ENCODE measurements at regions not wholly inside any gene's neighbourhood (a gene's known extent, or its start where the extent isn't known, plus 50 kb on each side); places are given as distances from the start of the nearest gene placed in this dataset.

DNA sequence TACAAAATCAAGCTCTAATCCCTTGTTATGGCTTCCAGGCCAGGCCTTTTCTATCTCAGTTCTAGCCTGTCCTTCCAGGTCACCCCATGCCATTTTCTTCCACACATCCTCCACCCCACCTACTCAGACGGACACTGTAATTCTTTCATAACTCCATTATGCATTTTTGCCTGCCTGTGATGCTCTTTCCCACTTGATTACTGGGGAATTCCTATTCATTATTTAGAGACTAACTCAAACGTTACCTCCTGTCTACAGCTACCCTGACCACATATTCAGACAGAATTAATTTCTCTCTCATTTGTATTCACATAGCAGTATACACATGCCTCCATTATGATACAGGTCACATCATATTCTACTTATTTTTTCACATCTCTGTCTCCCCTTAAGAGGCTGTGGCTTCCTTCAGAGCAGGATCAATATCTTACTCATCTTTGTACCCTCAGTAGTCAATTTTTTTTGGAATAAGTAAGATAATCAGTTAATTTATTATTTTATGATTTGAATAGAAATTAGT, 156.5 kb upstream of the ZC3H12C start:
- TF ChIP-seq POLR2A (IDR thresholded peaks at IDR 0.05): no peak
- TF ChIP-seq, protein P1, sequence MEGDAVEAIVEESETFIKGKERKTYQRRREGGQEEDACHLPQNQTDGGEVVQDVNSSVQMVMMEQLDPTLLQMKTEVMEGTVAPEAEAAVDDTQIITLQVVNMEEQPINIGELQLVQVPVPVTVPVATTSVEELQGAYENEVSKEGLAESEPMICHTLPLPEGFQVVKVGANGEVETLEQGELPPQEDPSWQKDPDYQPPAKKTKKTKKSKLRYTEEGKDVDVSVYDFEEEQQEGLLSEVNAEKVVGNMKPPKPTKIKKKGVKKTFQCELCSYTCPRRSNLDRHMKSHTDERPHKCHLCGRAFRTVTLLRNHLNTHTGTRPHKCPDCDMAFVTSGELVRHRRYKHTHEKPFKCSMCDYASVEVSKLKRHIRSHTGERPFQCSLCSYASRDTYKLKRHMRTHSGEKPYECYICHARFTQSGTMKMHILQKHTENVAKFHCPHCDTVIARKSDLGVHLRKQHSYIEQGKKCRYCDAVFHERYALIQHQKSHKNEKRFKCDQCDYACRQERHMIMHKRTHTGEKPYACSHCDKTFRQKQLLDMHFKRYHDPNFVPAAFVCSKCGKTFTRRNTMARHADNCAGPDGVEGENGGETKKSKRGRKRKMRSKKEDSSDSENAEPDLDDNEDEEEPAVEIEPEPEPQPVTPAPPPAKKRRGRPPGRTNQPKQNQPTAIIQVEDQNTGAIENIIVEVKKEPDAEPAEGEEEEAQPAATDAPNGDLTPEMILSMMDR (IDR thresholded peaks at IDR 0.05): no peak
